K562 (cell line): ENCODE measurements at regions not wholly inside any gene's neighbourhood (a gene's known extent, or its start where the extent isn't known, plus 50 kb on each side); places are given as distances from the start of the nearest gene placed in this dataset.

Source experiments
- MTA1 ChIP-seq: fragments of 450-650 bp; IDR thresholded peaks from 2 replicates; pipeline ENCODE4 v1.6.1; 2017; ENCODE audit warnings: borderline replicate concordance
- PHB2 ChIP-seq: fragments of 450-650 bp; IDR thresholded peaks from 2 replicates; pipeline ENCODE4 v1.6.1; 2017; ENCODE audit warnings: low read depth
- RFX7 ChIP-seq: fragments of 250-450 bp; sonication (Bioruptor Pico); IDR thresholded peaks from 2 replicates; pipeline ENCODE4 v1.5.1; 2021; ENCODE audit warnings: mild to moderate bottlenecking
- SOX6 ChIP-seq: fragments of 450-650 bp; IDR thresholded peaks from 2 replicates; pipeline ENCODE4 v1.6.1; 2014; ENCODE audit warnings: mild to moderate bottlenecking
- THRAP3 ChIP-seq: fragments of 450-650 bp; IDR thresholded peaks from 2 replicates; pipeline ENCODE4 v1.6.1; 2016; ENCODE audit warnings: mild to moderate bottlenecking, inconsistent platforms, borderline replicate concordance
- ZNF445 ChIP-seq: fragments of 250-450 bp; sonication (Bioruptor Pico); IDR thresholded peaks from 2 replicates; pipeline ENCODE4 v1.4.0; 2020; ENCODE audit warnings: low read depth, mild to moderate bottlenecking, moderate library complexity
- ZNF778 ChIP-seq: fragments of 450-650 bp; formaldehyde crosslinking; IDR thresholded peaks from 2 replicates; pipeline ENCODE4 v1.4.0; 2020; ENCODE audit warnings: mild to moderate bottlenecking, moderate library complexity

GRCh38 chr4:26269038-26269437 is 51.8 kb upstream of the RBPJ start (continued):
- TF ChIP-seq THRAP3 (no peak), PHB2 (no peak), SOX6 (no peak), ZNF445 (CRISPR knock-in tag) (no peak), ZNF778 (CRISPR knock-in tag) (no peak), MTA1 (no peak), RFX7 (CRISPR knock-in tag) (no peak)
